Ureter (tissue), 1 donor: ENCODE measurements at regions not wholly inside any gene's neighbourhood (a gene's known extent, or its start where the extent isn't known, plus 50 kb on each side); places are given as distances from the start of the nearest gene placed in this dataset.

Experiments
- DNase-seq: peaks from one replicate; pipeline ENCODE4 v3.0.0-alpha.2; 2020; ENCODE audit warnings: low spot score
- donor health status: DM: yes; HTN: yes; CAD: no.

DNA sequence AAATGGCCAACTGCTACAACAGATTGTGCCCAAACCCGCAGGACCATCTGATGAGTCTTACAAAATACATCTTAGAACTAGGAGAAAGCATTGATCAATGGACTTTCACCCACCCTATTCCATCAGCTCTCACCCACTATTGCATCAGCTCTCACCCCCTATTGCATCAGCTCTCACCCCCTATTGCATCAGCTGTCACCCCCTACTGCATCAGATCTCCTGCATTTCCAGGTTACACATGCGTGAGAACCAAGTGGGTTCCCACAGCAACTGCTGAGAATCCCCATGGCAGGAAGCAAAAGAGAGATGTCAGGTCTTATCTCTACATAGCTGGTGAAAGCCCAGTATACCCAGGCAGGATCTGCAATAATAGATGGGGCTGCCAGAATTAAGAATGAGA lies 533.5 kb downstream of the LTN1 start:
- no peak for DNase-seq

DNA sequence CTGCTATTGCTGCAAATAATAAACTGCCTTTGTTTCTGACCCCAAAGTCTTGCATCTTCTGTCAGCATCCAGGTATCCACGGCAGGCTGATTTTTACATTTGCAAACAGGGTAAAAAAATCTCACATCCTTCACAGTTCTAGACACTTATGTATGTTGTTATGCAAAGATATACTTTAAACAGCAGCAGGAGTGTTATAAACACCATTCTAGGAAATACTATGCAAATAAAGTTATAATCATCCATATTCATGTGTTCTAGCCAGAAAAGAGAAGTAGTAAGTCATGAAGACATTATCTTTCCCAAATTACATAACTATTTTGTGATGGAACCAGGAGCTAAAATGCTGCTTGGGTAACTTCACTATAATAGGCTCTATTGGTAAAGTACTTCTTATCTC lies 534.2 kb downstream of the LTN1 start:
- no peak for DNase-seq

GRCh38 chr21:28455253-28455600 lies 537.5 kb downstream of the LTN1 start:
- DNase-seq: no peak

GRCh38 chr21:28454564-28455252 lies 538.0 kb downstream of the LTN1 start:
- no peak for DNase-seq

DNA sequence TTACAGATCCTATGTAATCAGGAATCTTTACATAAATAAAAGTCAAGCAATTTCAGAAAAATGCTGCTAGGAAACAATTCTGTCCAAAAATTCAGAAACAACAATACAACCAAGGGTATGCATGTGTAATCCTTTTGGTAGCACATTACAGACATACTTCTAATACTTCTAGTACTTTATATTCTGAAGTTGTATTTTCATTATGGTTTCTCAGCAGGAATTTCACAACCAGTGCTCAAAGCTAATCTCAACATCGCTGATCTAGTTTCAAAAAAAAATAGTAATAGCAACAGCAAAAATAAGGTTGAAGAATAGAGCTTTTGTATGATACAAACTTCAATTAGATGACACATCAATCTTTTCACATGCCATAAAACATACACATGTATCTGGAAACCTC lies 545.2 kb downstream of the LTN1 start:
- no peak for DNase-seq

GRCh38 chr21:28445141-28445830 lies 547.4 kb downstream of the LTN1 start:
- DNase-seq: no peak

- no peak for DNase-seq
Measured at GRCh38 chr21:28444557-28444956, 548.1 kb downstream of the LTN1 start.

DNA sequence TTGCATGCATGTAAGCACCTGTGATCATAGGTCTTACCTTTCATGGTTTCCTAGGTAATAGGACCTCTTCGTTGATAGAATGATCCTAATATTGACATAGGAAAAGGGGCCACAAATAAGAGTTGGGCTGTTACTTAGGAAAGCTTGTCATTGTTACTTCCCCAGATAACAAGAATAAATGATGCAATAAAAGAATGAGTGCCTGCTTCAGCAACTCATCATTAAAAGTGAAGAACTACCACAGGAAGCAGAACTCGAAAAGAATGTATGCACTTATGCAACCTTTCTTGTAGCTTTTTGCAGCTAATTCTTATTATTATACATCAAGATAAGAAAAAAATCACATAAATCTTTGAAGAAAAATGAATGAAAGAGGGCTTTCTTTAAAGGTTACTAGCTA lies 548.6 kb downstream of the LTN1 start:
- DNase-seq: no peak

- DNase-seq: no peak
Measured at GRCh38 chr21:28442624-28443023, 550.1 kb downstream of the LTN1 start.

GRCh38 chr21:28442085-28442484 lies 550.6 kb downstream of the LTN1 start:
- DNase-seq: no peak

- no peak for DNase-seq
Measured at GRCh38 chr21:28439788-28440187, 552.9 kb downstream of the LTN1 start.

GRCh38 chr21:28439251-28439650 lies 553.4 kb downstream of the LTN1 start:
- DNase-seq: no peak

DNA sequence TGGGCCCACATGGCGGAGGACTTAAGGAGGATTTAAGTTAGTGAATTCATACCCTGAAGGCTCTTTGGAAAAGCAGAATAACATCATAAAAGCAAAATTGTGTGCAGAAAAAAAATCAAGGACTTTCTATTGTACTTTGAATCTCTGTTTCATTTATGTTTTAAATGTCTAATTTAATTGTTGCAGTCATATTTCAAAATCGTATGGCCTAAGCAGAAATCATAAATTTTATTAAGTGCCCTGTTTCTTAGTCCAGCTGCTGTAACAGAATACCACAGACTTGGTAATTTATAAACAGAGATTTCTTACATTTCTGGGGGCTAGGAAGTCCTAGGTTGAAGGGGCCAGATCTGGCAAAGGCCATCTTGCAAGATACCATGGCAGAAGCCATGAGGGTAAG lies 555.6 kb downstream of the LTN1 start:
- DNase-seq: no peak

- DNase-seq: no peak
Measured at GRCh38 chr21:28436286-28436932, 556.3 kb downstream of the LTN1 start.

- DNase-seq: no peak
Measured at GRCh38 chr21:28431527-28432200, 561.0 kb downstream of the LTN1 start.

GRCh38 chr21:28431022-28431421 lies 561.7 kb downstream of the LTN1 start:
- no peak for DNase-seq

DNA sequence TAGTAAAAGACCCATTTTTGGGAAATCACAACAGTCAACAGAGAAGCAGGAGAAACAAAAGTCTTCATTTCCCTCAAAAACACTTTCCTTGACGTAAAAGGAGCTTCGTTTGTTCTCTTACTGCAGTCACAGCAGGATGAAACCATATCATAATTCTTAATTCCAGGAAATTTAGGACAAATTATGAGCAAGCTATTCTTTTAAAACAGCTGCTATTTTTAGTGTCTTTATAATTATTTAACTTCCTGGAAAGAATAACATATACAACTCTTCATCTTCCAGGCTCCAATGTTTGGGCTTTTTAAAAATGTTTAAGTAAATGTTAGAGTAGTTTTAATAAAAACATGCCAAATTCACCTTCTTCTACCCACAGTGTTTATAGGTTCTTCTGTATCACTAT lies 563.5 kb downstream of the LTN1 start:
- no peak for DNase-seq

- DNase-seq: no peak
Measured at GRCh38 chr21:28427394-28428022, 565.2 kb downstream of the LTN1 start.

GRCh38 chr21:28426545-28426944 lies 566.1 kb downstream of the LTN1 start:
- no peak for DNase-seq

DNA sequence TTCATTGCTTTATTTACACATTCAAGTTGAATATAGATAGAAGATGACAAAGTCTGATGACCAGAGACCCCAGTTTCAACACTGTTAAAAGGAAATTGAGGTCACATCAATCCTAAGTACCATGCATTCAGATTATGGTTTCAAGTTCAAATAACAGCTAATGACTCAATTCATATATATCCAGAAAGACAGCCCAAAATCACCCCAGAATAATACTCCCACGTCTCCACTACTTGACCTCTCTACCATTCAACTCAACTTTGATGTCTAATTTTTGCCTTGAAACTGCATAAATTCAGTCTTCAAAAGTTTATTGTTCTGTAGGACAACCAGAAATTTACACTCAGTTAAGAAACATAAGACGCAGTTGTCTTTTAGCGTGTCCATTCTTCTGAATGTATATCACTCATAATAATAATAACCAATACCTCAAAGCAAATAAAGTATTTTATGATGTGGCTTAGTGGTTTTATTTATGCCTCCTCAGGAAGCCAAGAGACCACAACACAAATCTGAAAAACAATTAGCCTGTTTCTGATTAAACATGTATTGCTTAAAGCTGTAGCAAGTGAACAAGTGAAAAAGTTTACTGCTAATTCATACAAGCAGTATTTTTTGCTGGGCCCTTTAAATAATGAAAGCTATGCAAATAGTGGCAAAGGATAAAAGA lies 569.0 kb downstream of the LTN1 start:
- no peak for DNase-seq

DNA sequence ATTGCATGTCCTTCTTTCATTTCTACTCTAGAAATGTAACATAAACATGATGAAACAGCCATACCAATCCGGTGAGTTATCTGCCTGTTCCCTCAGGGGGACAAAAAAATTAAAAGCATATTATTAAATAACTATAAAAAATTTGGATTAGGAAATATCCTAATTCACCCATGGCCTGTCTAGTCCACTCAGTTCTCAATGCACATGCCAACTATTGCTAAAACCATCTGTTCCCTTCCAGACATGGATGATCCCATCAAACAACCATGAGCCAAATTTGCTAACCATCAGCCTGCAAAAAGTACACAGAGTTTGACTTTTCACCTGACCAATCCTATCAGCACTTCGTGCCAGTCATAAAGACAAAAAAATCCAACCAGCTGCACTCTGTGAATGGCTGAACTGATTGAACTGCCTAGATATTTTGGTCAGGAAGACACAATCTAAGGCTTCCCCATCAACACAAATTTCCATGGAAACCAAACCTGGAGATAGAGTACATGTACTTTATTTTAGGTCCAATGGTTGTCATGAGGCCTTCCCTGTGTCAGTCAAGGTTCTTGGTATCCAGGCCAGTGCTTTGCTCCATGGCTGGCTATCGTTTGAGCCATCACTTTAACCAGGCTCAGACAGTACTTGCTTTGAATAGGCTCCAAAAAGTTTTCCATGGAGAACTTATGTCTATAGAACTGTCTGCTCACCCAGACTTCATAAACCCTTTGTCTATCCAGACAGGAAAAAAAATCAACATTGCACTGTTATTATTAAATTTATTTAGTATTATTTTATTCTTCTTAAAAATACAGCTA lies 570.8 kb downstream of the LTN1 start:
- no peak for DNase-seq
